HFFc6 (cell line): ENCODE measurements at regions not wholly inside any gene's neighbourhood (a gene's known extent, or its start where the extent isn't known, plus 50 kb on each side); places are given as distances from the start of the nearest gene placed in this dataset.

Experiments used
- DNase-seq: peaks from one replicate; pipeline ENCODE4 v3.0.0-alpha.2; 2018
- H3K27ac Mint-ChIP-seq: 2 replicates; pipeline ENCODE4 v1.8.0; 2020; ENCODE audit warnings: mild to moderate bottlenecking, mixed read lengths
- H3K27me3 Mint-ChIP-seq: 2 replicates; pipeline ENCODE4 v1.8.0; 2021; ENCODE audit warnings: mild to moderate bottlenecking, moderate library complexity, mixed read lengths; ENCODE audit not compliant: insufficient read depth
- H3K36me3 Mint-ChIP-seq: 2 replicates; pipeline ENCODE4 v1.8.0; 2021; ENCODE audit warnings: low read depth, mixed read lengths
- H3K4me1 Mint-ChIP-seq: 2 replicates; pipeline ENCODE4 v1.8.0; 2020; ENCODE audit warnings: low read depth, mixed read lengths
- H3K4me3 Mint-ChIP-seq: 2 replicates; pipeline ENCODE4 v1.8.0; 2020; ENCODE audit warnings: mild to moderate bottlenecking, moderate library complexity, mixed read lengths
- H3K9me3 Mint-ChIP-seq: 2 replicates; pipeline ENCODE4 v1.8.0; 2020; ENCODE audit warnings: mild to moderate bottlenecking, mixed read lengths
- TF ChIP-seq, protein P1 (sequence below): fragments of 200-600 bp; sonication (generic); IDR thresholded peaks from 2 replicates; pipeline ENCODE4 v1.5.0; 2021; ENCODE audit warnings: antibody characterized with exemption, mild to moderate bottlenecking

DNA sequence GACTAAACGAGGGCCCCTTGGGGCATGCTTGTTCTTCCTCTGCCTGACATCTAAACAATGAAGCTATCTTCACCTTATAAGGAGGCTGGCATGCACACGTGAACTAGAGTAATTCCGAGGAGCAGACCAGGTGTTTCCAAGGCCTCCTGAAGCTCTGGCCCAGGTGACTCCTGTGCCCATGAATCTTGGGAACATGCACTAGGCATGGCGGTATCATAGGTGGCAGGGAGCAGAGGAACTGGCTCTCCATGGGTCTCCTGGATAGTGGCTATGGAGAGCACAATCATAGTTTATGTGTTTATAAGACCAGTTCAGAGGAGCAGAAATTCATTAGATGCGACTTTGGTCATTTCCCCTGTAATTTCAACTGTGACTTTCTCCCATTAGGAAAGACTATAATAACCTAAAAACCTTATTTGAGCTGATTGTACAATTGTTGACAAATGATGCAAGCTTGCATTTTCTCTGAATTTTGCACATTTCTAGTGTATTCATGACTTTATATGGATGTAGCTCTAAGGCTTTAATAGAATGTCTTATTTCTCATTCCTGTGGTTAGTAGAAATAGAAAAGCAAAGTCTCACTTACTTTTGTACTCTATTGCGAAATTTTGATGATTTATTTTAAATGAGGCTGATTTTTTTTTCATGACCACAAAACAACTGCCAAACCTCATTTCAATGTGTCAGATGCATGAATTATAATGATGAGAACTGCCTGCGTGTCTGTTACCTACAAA, 135.3 kb upstream of the RPS23 start:
- H3K27ac Mint-ChIP-seq: peak overlapping the region; percentile 76
- peak; percentile 82 for DNase-seq
- H3K36me3 Mint-ChIP-seq: peaks cover 7% of the 10 kb centered on the region
- H3K4me1 Mint-ChIP-seq: peaks cover 40% of the 10 kb centered on the region
- H3K4me3 Mint-ChIP-seq: peak overlapping the region; percentile 22; the same call in 1 of the 2 replicates
- H3K9me3 Mint-ChIP-seq: no peaks in the 10 kb centered on the region
- TF ChIP-seq, protein P1, sequence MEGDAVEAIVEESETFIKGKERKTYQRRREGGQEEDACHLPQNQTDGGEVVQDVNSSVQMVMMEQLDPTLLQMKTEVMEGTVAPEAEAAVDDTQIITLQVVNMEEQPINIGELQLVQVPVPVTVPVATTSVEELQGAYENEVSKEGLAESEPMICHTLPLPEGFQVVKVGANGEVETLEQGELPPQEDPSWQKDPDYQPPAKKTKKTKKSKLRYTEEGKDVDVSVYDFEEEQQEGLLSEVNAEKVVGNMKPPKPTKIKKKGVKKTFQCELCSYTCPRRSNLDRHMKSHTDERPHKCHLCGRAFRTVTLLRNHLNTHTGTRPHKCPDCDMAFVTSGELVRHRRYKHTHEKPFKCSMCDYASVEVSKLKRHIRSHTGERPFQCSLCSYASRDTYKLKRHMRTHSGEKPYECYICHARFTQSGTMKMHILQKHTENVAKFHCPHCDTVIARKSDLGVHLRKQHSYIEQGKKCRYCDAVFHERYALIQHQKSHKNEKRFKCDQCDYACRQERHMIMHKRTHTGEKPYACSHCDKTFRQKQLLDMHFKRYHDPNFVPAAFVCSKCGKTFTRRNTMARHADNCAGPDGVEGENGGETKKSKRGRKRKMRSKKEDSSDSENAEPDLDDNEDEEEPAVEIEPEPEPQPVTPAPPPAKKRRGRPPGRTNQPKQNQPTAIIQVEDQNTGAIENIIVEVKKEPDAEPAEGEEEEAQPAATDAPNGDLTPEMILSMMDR: no peak
- peaks cover 3% of the 10 kb centered on the region; the same call in 1 of the 2 replicates for H3K27me3 Mint-ChIP-seq

DNA sequence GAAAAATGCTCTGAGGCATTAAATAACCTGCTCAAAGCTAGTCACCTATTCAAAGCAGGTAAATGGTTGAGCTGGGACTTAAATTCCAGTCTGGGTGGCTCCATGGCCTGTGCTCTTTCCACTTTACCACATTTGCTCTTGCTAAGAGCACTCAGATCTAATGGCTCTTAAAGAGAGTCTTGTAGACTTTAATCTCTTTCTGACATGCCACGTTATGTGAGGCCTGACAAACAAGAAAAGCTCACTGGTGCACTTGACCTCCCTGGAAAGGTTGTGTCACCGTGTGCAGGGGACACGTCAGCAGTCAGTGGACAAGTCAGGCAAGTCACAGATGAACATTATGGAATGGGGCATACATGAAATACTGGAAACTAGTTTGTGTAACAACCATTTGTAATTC, 129.9 kb upstream of the RPS23 start:
- no peak for DNase-seq
- TF ChIP-seq, protein P1: no peak
- Mint-ChIP-seq H3K4me3 (no peak overlapping the region), H3K4me1 (peaks cover 41% of the 10 kb centered on the region), H3K27me3 (no peaks in the 10 kb centered on the region), H3K36me3 (peaks cover 16% of the 10 kb centered on the region), H3K9me3 (peaks cover 10% of the 10 kb centered on the region), H3K27ac (no peak overlapping the region)

DNA sequence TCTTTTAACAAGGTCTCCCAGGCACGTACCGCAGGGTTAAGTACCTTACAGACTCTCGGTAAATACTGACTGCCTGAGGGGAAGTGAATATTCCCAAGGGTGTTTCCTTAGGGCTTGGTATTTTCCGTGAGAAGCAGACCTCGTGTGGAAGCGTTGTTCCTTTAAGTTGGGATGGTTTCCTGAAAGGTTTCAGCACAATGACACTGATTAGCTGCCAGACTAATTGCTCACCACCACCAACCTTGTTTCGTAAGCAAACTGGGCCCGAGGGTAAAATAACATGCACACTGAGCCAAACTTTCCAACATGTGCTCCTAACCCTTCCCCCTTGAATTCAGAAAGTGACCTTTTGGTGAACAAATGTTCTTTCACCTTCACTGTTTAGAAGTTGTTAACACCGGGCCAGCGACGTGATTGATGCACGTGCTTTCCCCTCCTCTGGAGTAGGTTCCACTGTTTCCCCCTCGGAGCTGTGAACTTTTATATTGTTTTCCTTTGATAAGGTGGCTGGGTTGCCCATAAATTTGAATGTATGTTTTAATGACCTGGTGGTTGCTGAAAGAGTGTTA, 128.1 kb upstream of the RPS23 start:
- Mint-ChIP-seq H3K27ac (peak overlapping the region; percentile 98), H3K4me1 (peaks cover 41% of the 10 kb centered on the region), H3K4me3 (peak overlapping the region; percentile 83), H3K9me3 (peaks cover 18% of the 10 kb centered on the region), H3K36me3 (peaks cover 21% of the 10 kb centered on the region), H3K27me3 (no peaks in the 10 kb centered on the region)
- TF ChIP-seq, protein P1: no peak
- peak; percentile 72 for DNase-seq

DNA sequence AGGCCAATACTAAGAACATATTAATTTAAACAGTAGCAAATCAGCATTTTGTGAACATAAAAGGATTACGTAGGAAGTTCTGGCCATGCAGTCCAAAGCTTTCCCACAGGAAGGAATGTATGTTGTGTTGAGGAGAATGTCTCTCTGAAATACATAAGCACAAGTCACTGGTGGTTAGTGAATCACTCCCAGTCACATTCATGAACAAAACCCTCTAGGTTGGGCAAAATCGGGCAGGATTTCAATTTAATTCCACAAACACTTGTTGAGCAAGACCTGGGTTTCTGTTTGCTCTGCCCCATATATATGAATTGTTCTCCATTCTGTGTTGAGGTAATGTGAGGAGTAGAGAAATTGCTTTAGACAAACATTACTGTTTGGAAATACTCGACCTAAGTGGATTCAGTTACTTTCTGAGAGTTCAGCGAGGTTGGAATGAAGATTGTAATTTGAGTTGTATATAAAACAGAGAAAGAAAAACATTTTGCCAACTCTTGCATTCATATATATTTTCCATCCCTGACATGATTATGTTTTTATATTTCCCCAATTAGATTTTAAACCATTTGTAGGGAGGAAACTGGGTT, 127.6 kb upstream of the RPS23 start:
- TF ChIP-seq, protein P1: no peak
- Mint-ChIP-seq H3K27ac (peak overlapping the region; percentile 98), H3K27me3 (no peaks in the 10 kb centered on the region), H3K4me3 (peak overlapping the region; percentile 83), H3K36me3 (peaks cover 21% of the 10 kb centered on the region), H3K4me1 (peaks cover 41% of the 10 kb centered on the region), H3K9me3 (peaks cover 18% of the 10 kb centered on the region)
- DNase-seq: peak; percentile 97

DNA sequence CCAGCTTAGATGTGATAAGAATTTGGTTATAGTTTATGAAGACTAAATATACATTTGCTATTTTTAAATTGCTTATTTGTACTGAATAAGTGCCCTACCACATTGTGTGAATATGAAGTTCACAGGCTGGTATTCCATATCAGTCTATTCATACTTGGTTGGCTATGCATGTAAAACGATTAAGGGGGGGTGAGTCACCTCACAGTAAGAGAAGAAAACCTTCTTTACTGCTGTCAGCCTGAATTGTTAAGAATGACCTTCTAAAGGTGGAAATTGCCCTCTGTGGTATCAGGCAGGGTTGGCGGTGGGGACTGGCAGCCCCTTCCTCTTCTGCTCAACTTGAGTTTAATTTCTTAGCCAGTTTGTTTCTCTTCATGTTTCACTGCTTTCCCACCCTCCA, 127.0 kb upstream of the RPS23 start:
- TF ChIP-seq, protein P1: no peak
- Mint-ChIP-seq H3K4me3 (peak overlapping the region; percentile 83), H3K27ac (peak overlapping the region; percentile 98), H3K27me3 (no peaks in the 10 kb centered on the region), H3K36me3 (peaks cover 21% of the 10 kb centered on the region), H3K9me3 (peaks cover 18% of the 10 kb centered on the region), H3K4me1 (peaks cover 41% of the 10 kb centered on the region)
- DNase-seq: peak; percentile 74
